Upper lobe of right lung (tissue), 1 donor: ENCODE measurements at regions not wholly inside any gene's neighbourhood (a gene's known extent, or its start where the extent isn't known, plus 50 kb on each side); places are given as distances from the start of the nearest gene placed in this dataset.

ENCODE experiments used
- ATAC-seq: fragments of 200-7000 bp; cut with Tn5 transposase; one replicate; pipeline ENCODE4 v1.9.1; 2020; ENCODE audit warnings: mild to moderate bottlenecking, moderate library complexity
- DNase-seq: peaks from one replicate; pipeline ENCODE4 v3.0.0-alpha.2; 2020
- H3K27ac ChIP-seq: fragments of 200-600 bp; one replicate; pipeline ENCODE4 v1.8.0; 2022
- H3K27me3 ChIP-seq: fragments of 200-600 bp; one replicate; pipeline ENCODE4 v1.8.0; 2022; ENCODE audit warnings: mild to moderate bottlenecking
- H3K36me3 ChIP-seq: fragments of 200-600 bp; one replicate; pipeline ENCODE4 v1.8.0; 2022
- H3K4me1 ChIP-seq: fragments of 200-600 bp; one replicate; pipeline ENCODE4 v1.8.0; 2022
- H3K4me3 ChIP-seq: fragments of 200-600 bp; one replicate; pipeline ENCODE4 v1.8.0; 2022; ENCODE audit warnings: mild to moderate bottlenecking
- H3K9me3 ChIP-seq: fragments of 200-600 bp; one replicate; pipeline ENCODE4 v1.8.0; 2022
- CTCF ChIP-seq: fragments of 200-600 bp; IDR thresholded peaks from one replicate; pipeline ENCODE4 v1.8.0; 2022; ENCODE audit warnings: antibody characterized with exemption
- intact Hi-C: fragments of 100-400 bp; cut with DNase I; formaldehyde crosslinking; loops from one replicate; pipeline ENCODE4 v1.11.0; 2022
- donor health status: DM: no; HTN: yes; CAD: no; lungs with severe emphysema.

GRCh38 chr13:64900039-64900438, 2330.1 kb downstream of the PCDH9 start:
- intact Hi-C loops = no loop called here
- H3K36me3 ChIP-seq = no peaks in the 10 kb centered on the region
- H3K4me1 ChIP-seq = no peaks in the 10 kb centered on the region
- ATAC-seq = peak; percentile 28
- no peak overlapping the region for H3K27ac ChIP-seq
- TF ChIP-seq CTCF = no peak
- no peak for DNase-seq
- no peaks in the 10 kb centered on the region for H3K27me3 ChIP-seq
- H3K9me3 ChIP-seq = no peaks in the 10 kb centered on the region
- H3K4me3 ChIP-seq = no peak overlapping the region

DNA sequence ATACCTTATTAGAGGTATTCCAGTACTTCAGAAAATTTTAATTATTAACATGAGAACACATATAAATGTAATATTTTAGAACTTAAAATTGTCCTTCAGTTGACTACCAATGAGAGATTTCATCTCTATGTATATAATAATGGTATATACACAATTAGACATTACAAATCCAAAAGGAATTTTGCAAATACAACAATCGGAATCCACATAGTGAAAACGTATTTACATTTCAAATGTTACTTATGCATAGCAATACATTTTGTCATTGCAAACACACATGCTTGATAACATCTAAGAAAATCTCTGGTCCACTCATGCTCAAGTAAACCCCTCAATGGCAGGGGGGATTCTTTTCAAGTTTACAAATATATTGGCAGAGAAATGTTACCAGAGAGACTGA, 2345.2 kb downstream of the PCDH9 start:
- no peaks in the 10 kb centered on the region for H3K9me3 ChIP-seq
- intact Hi-C loops = no loop called here
- no peak overlapping the region for H3K4me3 ChIP-seq
- no peak for TF ChIP-seq CTCF
- no peaks in the 10 kb centered on the region for H3K4me1 ChIP-seq
- H3K36me3 ChIP-seq = no peaks in the 10 kb centered on the region
- ATAC-seq (no peak), DNase-seq (no peak)
- no peak overlapping the region for H3K27ac ChIP-seq
- H3K27me3 ChIP-seq = no peaks in the 10 kb centered on the region

GRCh38 chr13:64877176-64877575, 2353.0 kb downstream of the PCDH9 start:
- H3K4me1 ChIP-seq = no peaks in the 10 kb centered on the region
- intact Hi-C loops = no loop called here
- H3K27ac ChIP-seq = no peak overlapping the region
- H3K9me3 ChIP-seq = no peaks in the 10 kb centered on the region
- ATAC-seq (no peak), DNase-seq (no peak)
- no peak for TF ChIP-seq CTCF
- no peak overlapping the region for H3K4me3 ChIP-seq
- no peaks in the 10 kb centered on the region for H3K36me3 ChIP-seq
- H3K27me3 ChIP-seq = no peaks in the 10 kb centered on the region

GRCh38 chr13:64871742-64872141, 2358.4 kb downstream of the PCDH9 start:
- no peak for TF ChIP-seq CTCF
- no peaks in the 10 kb centered on the region for H3K27me3 ChIP-seq
- no peaks in the 10 kb centered on the region for H3K36me3 ChIP-seq
- DNase-seq (no peak), ATAC-seq (no peak)
- H3K27ac ChIP-seq = no peak overlapping the region
- no peaks in the 10 kb centered on the region for H3K4me1 ChIP-seq
- intact Hi-C loops = no loop called here
- no peaks in the 10 kb centered on the region for H3K9me3 ChIP-seq
- H3K4me3 ChIP-seq = no peak overlapping the region

DNA sequence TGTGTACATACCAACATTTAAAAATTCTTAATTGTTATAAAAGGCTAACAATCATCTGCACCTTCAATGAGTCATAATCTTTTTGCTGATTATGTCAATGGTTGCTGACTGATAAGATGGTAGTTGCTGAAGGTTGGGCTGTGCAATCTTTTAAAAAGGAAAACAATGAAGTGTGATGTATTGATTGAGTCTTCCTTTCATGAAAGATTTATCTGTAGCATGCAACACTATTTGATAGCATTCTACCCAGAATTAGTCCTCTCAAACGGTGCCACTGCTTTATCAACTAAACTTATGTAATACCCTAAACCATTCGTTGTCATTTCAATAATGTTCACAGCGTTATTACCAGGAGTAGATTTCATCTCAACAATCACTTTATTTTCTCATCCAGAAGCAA, 2360.6 kb downstream of the PCDH9 start:
- intact Hi-C loops = no loop called here
- Histone ChIP-seq H3K9me3 (no peaks in the 10 kb centered on the region), H3K36me3 (no peaks in the 10 kb centered on the region), H3K4me3 (no peak overlapping the region), H3K27ac (no peak overlapping the region), H3K4me1 (no peaks in the 10 kb centered on the region), H3K27me3 (no peaks in the 10 kb centered on the region)
- TF ChIP-seq CTCF = no peak
- ATAC-seq = no peak
- no peak for DNase-seq

- no peak for TF ChIP-seq CTCF
- ATAC-seq = no peak
- H3K4me1 ChIP-seq = no peaks in the 10 kb centered on the region
- H3K4me3 ChIP-seq = no peak overlapping the region
- no peak for DNase-seq
- intact Hi-C loops = no loop called here
- no peaks in the 10 kb centered on the region for H3K36me3 ChIP-seq
- no peak overlapping the region for H3K27ac ChIP-seq
- no peaks in the 10 kb centered on the region for H3K27me3 ChIP-seq
- H3K9me3 ChIP-seq = no peaks in the 10 kb centered on the region
Observed at GRCh38 chr13:64867856-64868255, 2362.3 kb downstream of the PCDH9 start.
